Heart left ventricle (tissue), 16 donors: ENCODE measurements at regions not wholly inside any gene's neighbourhood (a gene's known extent, or its start where the extent isn't known, plus 50 kb on each side); places are given as distances from the start of the nearest gene placed in this dataset.

Experiments used
- ATAC-seq, 4 donors: fragments of 200-7000 bp; cut with Tn5 transposase; one replicate each; pipeline ENCODE4 v1.9.1; 2020 to 2022; ENCODE audit warnings: moderate library complexity in 4 of 4, mild to moderate bottlenecking in 3 of 4, moderate number of reproducible peaks in 1 of 4
- DNase-seq, 5 donors: peaks; one replicate each; pipeline ENCODE4 v3.0.0-alpha.2; 2020
- H3K27ac ChIP-seq, 12 donors: fragments of 200-600 bp; sonication (generic) in 4 of 12; one replicate each; pipeline versions ENCODE4 v1.5.0 to v1.8.0; 2016 to 2022; ENCODE audit warnings: mild to moderate bottlenecking in 2 of 12
- H3K27me3 ChIP-seq, 9 donors: fragments of 200-600 bp; sonication (generic) in 2 of 9; one replicate each; pipeline versions ENCODE4 v1.5.1 to v1.8.0; 2016 to 2022; ENCODE audit warnings: mild to moderate bottlenecking in 3 of 9
- H3K36me3 ChIP-seq, 9 donors: fragments of 200-600 bp; sonication (generic) in 2 of 9; one replicate each; pipeline versions ENCODE4 v1.5.0 to v1.8.0; 2018 to 2022; ENCODE audit warnings: mild to moderate bottlenecking in 2 of 9
- H3K4me1 ChIP-seq, 12 donors: fragments of 200-600 bp; sonication (generic) in 4 of 12; one replicate each; pipeline versions ENCODE4 v1.5.0 to v1.8.0; 2016 to 2022; ENCODE audit warnings: mild to moderate bottlenecking in 3 of 12
- H3K4me3 ChIP-seq, 12 donors: fragments of 200-600 bp; sonication (generic) in 4 of 12; one replicate each; pipeline versions ENCODE4 v1.5.0 to v1.8.0; 2017 to 2022; ENCODE audit warnings: mild to moderate bottlenecking in 9 of 12, moderate library complexity in 4 of 12
- H3K9me3 ChIP-seq, 12 donors: fragments of 200-600 bp; sonication (generic) in 4 of 12; one replicate each; pipeline versions ENCODE4 v1.5.0 to v1.8.0; 2016 to 2022; ENCODE audit warnings: mild to moderate bottlenecking in 1 of 12
- POLR2A ChIP-seq, 2 donors: fragments of 450-650 bp; IDR thresholded peaks; one replicate each; pipeline ENCODE4 v1.6.1; 2017; ENCODE audit warnings: antibody characterized with exemption in 2 of 2, mild to moderate bottlenecking in 2 of 2, moderate library complexity in 2 of 2
- WGBS, 4 donors: extraction: QIAGEN DNeasy Blood & Tissue Kit in 2 of 4; methylation state at CpG; one replicate each; pipeline versions ENCODE4 v1.1.5 to v1.1.7; 2013 to 2018; 5-methylcytosine and 5-hydroxymethylcytosine counted together
- intact Hi-C, 10 donors: fragments of 100-400 bp; cut with DNase I; formaldehyde crosslinking; loops; one replicate each; pipeline versions ENCODE4 v1.11.1 to v1.14.2; 2022
- TF ChIP-seq, protein P1 (sequence below), 12 donors: fragments of 200-600 bp; sonication (generic) in 4 of 12; IDR thresholded peaks; one replicate each; pipeline versions ENCODE4 v1.5.0 to v1.8.0; 2018 to 2022; ENCODE audit warnings: antibody characterized with exemption in 12 of 12, mild to moderate bottlenecking in 5 of 12
- donor health status: ischemic (EF 13 %, LVEDD 7.1; RV severe dilation, severe dysfunction).
- donor health status: healthy with polysubstance abuse.
- donor health status: DM: no; HTN: yes; CAD: no.
- donor health status: DM: no; HTN: no; CAD: no.
- donor health status: ischemic (EF 25% LVEDD 6.9; RV normal size, moderate dysfunction).
- donor health status: ischemic (EF 25% LVEDD 5.7; RV mildly dilated, moderate dysfunction).
- donor health status: healthy.
- donor health status: DM: yes; HTN: yes; CAD: no.
- donor health status: ischemic (EF 35%, LVEDD 5.7; RV mildly dilated, moderate dysfunction).
- donor health status: nonischemic (EF 11% LVEDD 7.7; RV severe dilation, severe dysfunction).
- donor health status: DM: yes; HTN: yes; CAD: no.
- donor health status: PGD.
- donor health status: ischemic (EF 29% LVEDD 5.4; RV normal size, mild dysfunction).
- donor health status: nonischemic (EF 23%, LVEDD 6.1; RV moderate dilation, normal function).

DNA sequence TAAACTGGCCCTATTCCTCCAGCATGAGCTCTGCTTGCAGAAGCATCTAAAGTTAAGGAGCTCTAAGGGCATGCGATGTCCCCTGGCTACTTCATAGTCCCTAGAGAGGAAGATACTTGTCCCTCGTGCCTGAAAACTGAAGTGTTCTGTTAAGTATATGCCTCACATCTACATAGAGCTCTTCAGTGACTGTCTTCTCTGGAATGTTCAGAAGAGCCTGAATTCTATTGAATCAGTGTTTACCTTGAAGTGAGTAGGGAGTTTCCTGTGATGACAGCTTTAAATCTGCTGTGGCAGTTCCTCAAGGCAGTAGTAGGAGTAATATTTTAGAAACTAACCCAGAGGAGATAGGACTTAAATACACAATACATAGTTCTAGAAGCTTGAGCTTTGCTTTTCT is 111.2 kb downstream of the ZNF518B start:
- Histone ChIP-seq H3K36me3 (no peaks in the 10 kb centered on the region), H3K4me1 (no peaks in the 10 kb centered on the region), H3K27me3 (peaks cover 0 to 5% (median 0%) of the 10 kb centered on the region in 9 donors), H3K9me3 (no peaks in the 10 kb centered on the region), H3K27ac (no peak overlapping the region), H3K4me3 (no peak overlapping the region)
- ATAC-seq, result no peak
- intact Hi-C loops, result no loop called here
- TF ChIP-seq POLR2A (IDR thresholded peaks at IDR 0.05), result no peak
- TF ChIP-seq, protein P1, sequence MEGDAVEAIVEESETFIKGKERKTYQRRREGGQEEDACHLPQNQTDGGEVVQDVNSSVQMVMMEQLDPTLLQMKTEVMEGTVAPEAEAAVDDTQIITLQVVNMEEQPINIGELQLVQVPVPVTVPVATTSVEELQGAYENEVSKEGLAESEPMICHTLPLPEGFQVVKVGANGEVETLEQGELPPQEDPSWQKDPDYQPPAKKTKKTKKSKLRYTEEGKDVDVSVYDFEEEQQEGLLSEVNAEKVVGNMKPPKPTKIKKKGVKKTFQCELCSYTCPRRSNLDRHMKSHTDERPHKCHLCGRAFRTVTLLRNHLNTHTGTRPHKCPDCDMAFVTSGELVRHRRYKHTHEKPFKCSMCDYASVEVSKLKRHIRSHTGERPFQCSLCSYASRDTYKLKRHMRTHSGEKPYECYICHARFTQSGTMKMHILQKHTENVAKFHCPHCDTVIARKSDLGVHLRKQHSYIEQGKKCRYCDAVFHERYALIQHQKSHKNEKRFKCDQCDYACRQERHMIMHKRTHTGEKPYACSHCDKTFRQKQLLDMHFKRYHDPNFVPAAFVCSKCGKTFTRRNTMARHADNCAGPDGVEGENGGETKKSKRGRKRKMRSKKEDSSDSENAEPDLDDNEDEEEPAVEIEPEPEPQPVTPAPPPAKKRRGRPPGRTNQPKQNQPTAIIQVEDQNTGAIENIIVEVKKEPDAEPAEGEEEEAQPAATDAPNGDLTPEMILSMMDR (IDR thresholded peaks at IDR 0.05), result no peak
- 42 to 64% (median 50%) methylated on average over 2 of the region's 2 CpGs for WGBS, 4 donors
- DNase-seq, result no peak

DNA sequence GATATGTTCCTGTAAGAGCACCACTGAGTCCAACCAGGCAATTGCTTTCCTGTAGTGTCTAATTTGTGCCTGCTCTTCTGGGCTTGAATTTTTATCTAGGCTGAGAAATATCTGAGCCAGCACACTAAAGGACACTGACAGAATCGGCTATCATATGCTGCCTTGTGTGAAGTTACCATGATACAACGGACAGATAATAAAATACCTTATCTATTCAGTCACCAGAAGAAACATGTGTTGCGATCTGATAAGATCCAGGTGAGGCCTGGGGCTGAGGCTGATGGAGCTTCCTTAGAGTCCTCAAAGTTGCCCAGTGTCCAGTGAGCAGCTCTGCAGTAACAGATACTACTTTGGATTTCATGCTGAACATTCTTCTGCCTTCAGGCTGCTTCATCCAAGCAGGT is 111.8 kb downstream of the ZNF518B start:
- 78 to 89% (median 84%) methylated on average over 3 of the region's 3 CpGs for WGBS, 4 donors

DNA sequence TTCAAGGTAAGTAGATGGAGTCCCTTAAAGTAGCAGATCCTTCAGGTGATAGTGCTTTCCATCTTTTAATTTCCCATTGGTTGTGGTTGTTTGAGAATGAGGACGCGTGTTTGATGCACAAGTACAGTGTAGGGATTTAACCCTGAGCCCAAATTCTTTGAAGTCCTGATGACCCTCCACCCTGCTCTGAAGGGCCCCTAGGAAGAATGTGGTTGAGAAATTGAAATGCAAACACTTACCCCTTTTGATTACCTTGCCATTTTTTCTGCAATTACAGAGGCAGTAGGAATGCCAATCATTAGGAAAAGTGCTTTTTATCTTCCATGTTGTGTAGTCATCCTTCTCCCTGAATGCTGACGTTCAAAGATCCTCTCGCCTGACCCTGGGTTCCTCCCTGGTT is 112.4 kb downstream of the ZNF518B start:
- no peak for TF ChIP-seq POLR2A (IDR thresholded peaks at IDR 0.05)
- TF ChIP-seq, protein P1 (IDR thresholded peaks at IDR 0.05), result no peak
- H3K9me3 ChIP-seq, result no peaks in the 10 kb centered on the region
- 79 to 86% (median 84%) methylated on average over 4 of the region's 4 CpGs for WGBS, 4 donors
- DNase-seq (no peak), ATAC-seq (no peak)
- intact Hi-C loops, result no loop called here
- H3K27me3 ChIP-seq, result peaks cover 0 to 10% (median 0%) of the 10 kb centered on the region in 9 donors
- no peak overlapping the region for H3K4me3 ChIP-seq
- H3K4me1 ChIP-seq, result no peaks in the 10 kb centered on the region
- no peak overlapping the region for H3K27ac ChIP-seq
- no peaks in the 10 kb centered on the region for H3K36me3 ChIP-seq

More for the DNA sequence above, 111.8 kb downstream of the ZNF518B start:
- DNase-seq (no peak), ATAC-seq (no peak)
- peaks cover 0 to 10% (median 0%) of the 10 kb centered on the region in 9 donors for H3K27me3 ChIP-seq
- H3K27ac ChIP-seq, result no peak overlapping the region
- no peaks in the 10 kb centered on the region for H3K4me1 ChIP-seq
- TF ChIP-seq POLR2A (IDR thresholded peaks at IDR 0.05), result no peak
- TF ChIP-seq, protein P1 (IDR thresholded peaks at IDR 0.05), result no peak
- H3K36me3 ChIP-seq, result no peaks in the 10 kb centered on the region
- no peaks in the 10 kb centered on the region for H3K9me3 ChIP-seq
- no peak overlapping the region for H3K4me3 ChIP-seq
- intact Hi-C loops, result no loop called here

DNA sequence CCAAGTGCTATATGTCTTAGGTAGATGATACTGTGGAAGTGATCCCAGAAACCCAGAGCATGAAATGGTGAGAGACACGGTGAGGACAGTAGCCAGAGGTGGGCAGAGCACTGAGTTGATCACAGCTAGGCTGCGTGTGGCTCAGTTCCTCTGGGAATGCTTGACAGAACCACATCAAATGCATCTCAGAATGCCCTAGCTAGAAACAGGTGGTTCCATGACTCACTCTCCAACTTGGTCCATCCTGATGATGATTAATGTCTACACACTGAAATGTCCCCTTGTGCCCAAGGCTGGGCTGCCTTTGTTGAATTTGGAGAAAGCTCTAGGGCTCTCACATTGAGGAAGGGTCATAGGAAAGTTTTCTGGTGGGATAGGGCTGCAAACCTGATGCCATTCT is 113.6 kb downstream of the ZNF518B start:
- 76 to 80% (median 78%) methylated on average over 2 of the region's 2 CpGs for WGBS, 4 donors
- intact Hi-C loops, result no loop called here
- no peak overlapping the region for H3K4me3 ChIP-seq
- TF ChIP-seq, protein P1 (IDR thresholded peaks at IDR 0.05), result no peak
- TF ChIP-seq POLR2A (IDR thresholded peaks at IDR 0.05), result no peak
- H3K4me1 ChIP-seq, result no peaks in the 10 kb centered on the region
- H3K9me3 ChIP-seq, result no peaks in the 10 kb centered on the region
- H3K27ac ChIP-seq, result no peak overlapping the region
- no peaks in the 10 kb centered on the region for H3K36me3 ChIP-seq
- peaks cover 0 to 10% (median 0%) of the 10 kb centered on the region in 9 donors for H3K27me3 ChIP-seq
- ATAC-seq (no peak), DNase-seq (no peak)
